ENCODE measurements at regions not wholly inside any gene's neighbourhood (a gene's known extent, or its start where the extent isn't known, plus 50 kb on each side); places are given as distances from the start of the nearest gene placed in this dataset.

DNA sequence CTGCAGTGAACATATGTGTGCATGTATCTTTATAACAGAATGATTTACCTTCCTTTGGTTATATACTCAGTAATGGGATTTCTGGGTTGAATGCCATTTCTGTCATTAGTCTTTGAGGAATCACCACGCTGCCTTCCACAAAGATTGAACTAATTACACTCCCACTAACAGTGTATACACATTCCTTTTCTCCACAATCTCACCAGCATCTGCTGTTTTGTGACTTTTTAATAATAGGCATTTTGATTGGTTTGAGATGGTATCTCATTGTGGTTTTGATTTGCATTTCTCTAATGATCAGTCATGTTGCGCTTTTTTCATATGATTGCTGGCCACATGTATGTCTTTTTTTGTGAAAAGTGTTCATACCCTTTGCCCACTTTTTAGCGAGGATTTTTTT is 680.5 kb downstream of the PTPRC start:
- DNase-seq (ENCODE audit: low spot score) (no peak), ATAC-seq (ENCODE audit: insufficient number of reproducible peaks, low FRiP score, low read depth) (no peak)
- Histone ChIP-seq H3K27ac (no peak overlapping the region), H3K36me3 (no peaks in the 10 kb centered on the region), H3K4me1 (ENCODE audit: control insufficient read depth in 1 of 2, low read depth in 2 of 2) (no peaks in the 10 kb centered on the region), H3K4me3 (no peak overlapping the region), H3K27me3 (replicated peaks; ENCODE audit: insufficient read depth) (no peaks in the 10 kb centered on the region), H3K9me3 (no peaks in the 10 kb centered on the region)
- TF ChIP-seq, protein P1, sequence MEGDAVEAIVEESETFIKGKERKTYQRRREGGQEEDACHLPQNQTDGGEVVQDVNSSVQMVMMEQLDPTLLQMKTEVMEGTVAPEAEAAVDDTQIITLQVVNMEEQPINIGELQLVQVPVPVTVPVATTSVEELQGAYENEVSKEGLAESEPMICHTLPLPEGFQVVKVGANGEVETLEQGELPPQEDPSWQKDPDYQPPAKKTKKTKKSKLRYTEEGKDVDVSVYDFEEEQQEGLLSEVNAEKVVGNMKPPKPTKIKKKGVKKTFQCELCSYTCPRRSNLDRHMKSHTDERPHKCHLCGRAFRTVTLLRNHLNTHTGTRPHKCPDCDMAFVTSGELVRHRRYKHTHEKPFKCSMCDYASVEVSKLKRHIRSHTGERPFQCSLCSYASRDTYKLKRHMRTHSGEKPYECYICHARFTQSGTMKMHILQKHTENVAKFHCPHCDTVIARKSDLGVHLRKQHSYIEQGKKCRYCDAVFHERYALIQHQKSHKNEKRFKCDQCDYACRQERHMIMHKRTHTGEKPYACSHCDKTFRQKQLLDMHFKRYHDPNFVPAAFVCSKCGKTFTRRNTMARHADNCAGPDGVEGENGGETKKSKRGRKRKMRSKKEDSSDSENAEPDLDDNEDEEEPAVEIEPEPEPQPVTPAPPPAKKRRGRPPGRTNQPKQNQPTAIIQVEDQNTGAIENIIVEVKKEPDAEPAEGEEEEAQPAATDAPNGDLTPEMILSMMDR (IDR thresholded peaks at IDR 0.05), result no peak

DNA sequence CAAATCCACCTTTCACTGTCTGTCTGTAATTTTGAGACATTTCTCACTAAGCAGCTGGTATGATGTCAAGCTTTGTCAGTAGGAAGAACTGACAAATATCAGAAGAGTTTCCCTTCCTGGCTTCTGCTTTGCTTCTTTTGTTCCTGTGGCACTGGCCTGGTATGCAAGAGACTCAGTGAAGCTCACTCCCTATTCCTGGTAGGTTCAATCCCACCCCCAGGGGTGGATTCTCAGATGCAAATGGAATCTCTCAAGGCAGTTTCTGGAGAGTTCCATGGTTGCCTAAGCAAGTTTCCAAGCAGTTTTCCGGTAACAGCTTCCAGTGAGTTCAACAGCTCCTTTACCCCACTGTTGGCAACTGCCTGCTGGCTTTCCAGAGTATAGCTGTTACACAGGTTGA is 683.4 kb downstream of the PTPRC start:
- no peaks in the 10 kb centered on the region for H3K9me3 ChIP-seq
- no peaks in the 10 kb centered on the region for H3K27me3 ChIP-seq (replicated peaks; ENCODE audit: insufficient read depth)
- TF ChIP-seq, protein P1 (IDR thresholded peaks at IDR 0.05), result no peak
- no peak overlapping the region for H3K4me3 ChIP-seq
- no peaks in the 10 kb centered on the region for H3K4me1 ChIP-seq (ENCODE audit: control insufficient read depth in 1 of 2, low read depth in 2 of 2)
- H3K27ac ChIP-seq, result no peak overlapping the region
- H3K36me3 ChIP-seq, result no peaks in the 10 kb centered on the region
- DNase-seq (ENCODE audit: low spot score) (no peak), ATAC-seq (ENCODE audit: insufficient number of reproducible peaks, low FRiP score, low read depth) (no peak)

DNA sequence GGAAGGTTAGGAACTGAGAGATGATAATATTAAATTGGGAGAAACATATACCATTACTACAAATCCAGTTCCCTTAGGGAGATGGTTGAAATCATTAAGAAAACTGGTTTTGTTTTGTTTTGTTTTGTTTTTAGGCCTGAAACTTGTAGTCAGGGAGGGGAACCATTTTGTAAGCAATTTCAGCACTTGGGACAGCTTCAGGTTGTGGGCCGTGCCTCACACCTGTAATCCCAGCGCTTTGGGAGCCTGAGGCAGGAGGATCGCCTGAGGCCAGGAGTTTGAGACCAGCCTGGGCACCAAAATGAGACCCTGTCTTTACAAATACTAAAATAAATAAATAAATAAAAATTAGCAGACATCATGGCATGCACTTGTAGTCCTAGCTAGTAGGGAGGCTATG is 694.3 kb upstream of the NR5A2 start:
- DNase-seq (ENCODE audit: low spot score) (no peak), ATAC-seq (ENCODE audit: insufficient number of reproducible peaks, low FRiP score, low read depth) (no peak)
- Histone ChIP-seq H3K9me3 (no peaks in the 10 kb centered on the region), H3K27ac (no peak overlapping the region), H3K4me3 (no peak overlapping the region), H3K4me1 (ENCODE audit: control insufficient read depth in 1 of 2, low read depth in 2 of 2) (peaks cover 0 to 18% of the 10 kb centered on the region in 2 donors), H3K27me3 (replicated peaks; ENCODE audit: insufficient read depth) (no peaks in the 10 kb centered on the region), H3K36me3 (no peaks in the 10 kb centered on the region)
- TF ChIP-seq, protein P1 (IDR thresholded peaks at IDR 0.05), result no peak

DNA sequence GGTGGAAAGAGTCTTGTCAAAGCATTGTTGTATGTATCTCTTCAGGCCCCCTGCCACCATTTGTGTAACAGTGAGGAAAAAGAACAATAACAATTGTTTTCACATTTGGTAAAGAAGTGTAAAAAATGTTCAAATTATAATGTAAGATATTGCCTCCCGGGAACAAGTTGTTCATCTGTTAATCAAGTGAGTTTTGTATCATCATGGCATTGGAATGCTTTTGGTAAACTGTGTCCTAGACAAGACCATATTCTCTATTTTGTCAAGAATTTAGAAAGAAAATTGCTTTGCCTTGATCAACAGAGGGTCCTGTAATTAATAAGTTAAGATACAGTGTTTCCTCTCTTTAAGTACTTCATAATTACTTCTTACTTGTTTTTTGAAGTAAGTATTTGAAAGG is 692.0 kb upstream of the NR5A2 start:
- no peak for DNase-seq (ENCODE audit: low spot score)
- Histone ChIP-seq H3K9me3 (no peaks in the 10 kb centered on the region), H3K4me3 (no peak overlapping the region), H3K36me3 (no peaks in the 10 kb centered on the region), H3K27ac (no peak overlapping the region), H3K4me1 (ENCODE audit: control insufficient read depth in 1 of 2, low read depth in 2 of 2) (peaks cover 0 to 18% of the 10 kb centered on the region in 2 donors), H3K27me3 (replicated peaks; ENCODE audit: insufficient read depth) (no peaks in the 10 kb centered on the region)
- no peak for ATAC-seq (ENCODE audit: insufficient number of reproducible peaks, low FRiP score, low read depth)
- TF ChIP-seq, protein P1 (IDR thresholded peaks at IDR 0.05), result no peak

DNA sequence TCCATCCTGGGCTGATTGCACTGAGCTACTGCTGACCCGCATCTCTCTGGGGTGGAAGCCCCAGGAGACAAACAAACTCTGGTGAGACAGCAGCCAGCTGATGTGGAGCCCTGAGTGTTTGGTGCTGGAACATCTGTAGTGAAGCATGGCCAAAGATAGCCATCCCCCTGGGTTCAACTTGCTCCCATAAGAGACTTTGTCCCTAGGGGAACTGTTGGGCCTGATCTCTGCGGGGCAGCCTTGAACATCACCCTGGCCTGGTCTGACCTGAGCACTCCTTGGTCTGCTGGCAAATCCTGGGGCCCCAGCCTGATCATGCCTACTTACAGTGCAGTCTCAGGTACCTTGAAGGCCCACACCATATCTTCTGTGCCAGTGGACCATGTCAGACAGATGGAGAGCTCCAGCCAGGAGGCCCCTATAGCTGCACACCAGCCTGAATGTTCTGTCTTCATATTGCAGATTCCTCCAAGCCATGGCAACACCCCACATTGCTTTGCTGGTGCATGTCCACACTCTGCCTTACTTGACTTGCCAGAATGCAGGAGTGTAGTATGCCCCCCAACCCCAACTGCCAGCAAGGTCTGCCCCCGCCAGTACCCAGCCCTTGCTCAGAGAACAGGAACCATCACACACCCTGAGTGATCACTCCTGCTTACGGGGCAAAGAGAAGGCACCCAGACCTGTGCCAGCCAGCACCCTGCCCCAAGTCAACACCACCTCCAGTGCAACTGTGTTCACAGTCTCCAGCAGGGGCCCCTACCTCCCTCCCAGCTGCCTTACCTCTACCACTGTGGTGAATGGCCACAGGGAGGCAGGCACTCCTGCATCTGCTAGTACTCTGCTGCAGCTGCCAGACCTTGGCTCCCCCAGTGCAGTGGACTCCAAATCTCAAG is 690.5 kb upstream of the NR5A2 start:
- TF ChIP-seq, protein P1 (IDR thresholded peaks at IDR 0.05), result no peak
- H3K27me3 ChIP-seq (replicated peaks; ENCODE audit: insufficient read depth), result no peaks in the 10 kb centered on the region
- no peak for ATAC-seq (ENCODE audit: insufficient number of reproducible peaks, low FRiP score, low read depth)

More for the DNA sequence above, 690.5 kb upstream of the NR5A2 start:
- H3K27ac ChIP-seq, result no peak overlapping the region
- H3K4me3 ChIP-seq, result no peak overlapping the region
- DNase-seq (ENCODE audit: low spot score), result no peak
- no peaks in the 10 kb centered on the region for H3K36me3 ChIP-seq
- peaks cover 0 to 18% of the 10 kb centered on the region in 2 donors for H3K4me1 ChIP-seq (ENCODE audit: control insufficient read depth in 1 of 2, low read depth in 2 of 2)
- no peaks in the 10 kb centered on the region for H3K9me3 ChIP-seq

Measured in thoracic aorta (tissue), 2 donors.